B cell (primary cell): ENCODE measurements at regions not wholly inside any gene's neighbourhood (a gene's known extent, or its start where the extent isn't known, plus 50 kb on each side); places are given as distances from the start of the nearest gene placed in this dataset.

Source experiments
- ATAC-seq: fragments of 200-7000 bp; cut with Tn5 transposase; one replicate; pipeline ENCODE4 v1.10.0; 2021; ENCODE audit warnings: low read depth, mild to moderate bottlenecking, moderate number of reproducible peaks, moderate library complexity
- CTCF ChIA-PET: fragments of 350-600 bp; sonication (Branson Sonifier 250); formaldehyde crosslinking; loops from one replicate; lab custom pipeline; 2021; ENCODE audit warnings: antibody characterized with exemption, inconsistent platforms; lab: Charles Lee
- POLR2A ChIA-PET: fragments of 350-600 bp; sonication (Branson Sonifier 250); formaldehyde crosslinking; loops from one replicate; lab custom pipeline; 2021; ENCODE audit warnings: antibody characterized with exemption; lab: Charles Lee
- DNase-seq: peaks from one replicate; pipeline ENCODE4 v3.0.0; 2013
- H2AFZ ChIP-seq: 2 replicates; pipeline ENCODE4 v1.6.1; 2012; ENCODE audit warnings: mild to moderate bottlenecking, low read depth, low read length; ENCODE audit not compliant: insufficient read depth, poor library complexity, severe bottlenecking
- H3K27ac ChIP-seq, 2 donors: 1 replicate in 1 of 2; 2 replicates in 1 of 2; pipeline ENCODE4 v1.5.1; 2012 to 2013; ENCODE audit warnings: low read length in 2 of 2, mild to moderate bottlenecking in 2 of 2, moderate library complexity in 1 of 2
- H3K27me3 ChIP-seq, 4 experiments: fragments of 200-600 bp in 1 of 4; sonication (generic) in 1 of 4; replicated peaks in 1 of 4; 1 replicate in 2 of 4; 2 replicates in 2 of 4; pipeline versions ENCODE4 v1.6.1 to v1.7.0; 2013 to 2016; ENCODE audit warnings: low read length in 3 of 4, mild to moderate bottlenecking in 2 of 4, mixed read lengths in 1 of 4, moderate library complexity in 1 of 4; ENCODE audit not compliant: insufficient read depth in 4 of 4, control insufficient read depth in 3 of 4; ENCODE audit errors: control extremely low read depth in 1 of 4
- H3K36me3 ChIP-seq, 2 experiments: replicated peaks in 1 of 2; 1 replicate in 1 of 2; 2 replicates in 1 of 2; pipeline versions ENCODE4 v1.6.1 to v1.7.1; 2013; ENCODE audit warnings: low read length in 1 of 2; ENCODE audit not compliant: insufficient read depth in 2 of 2, control insufficient read depth in 1 of 2; ENCODE audit errors: control extremely low read depth in 1 of 2, extremely low read depth in 1 of 2
- H3K4me1 ChIP-seq, 2 donors: fragments of 200-600 bp in 1 of 2; sonication (generic) in 1 of 2; 1 replicate in 1 of 2; 2 replicates in 1 of 2; pipeline versions ENCODE4 v1.5.1 to v1.6.1; 2013 to 2017; ENCODE audit warnings: low read length in 2 of 2; ENCODE audit not compliant: control insufficient read depth in 2 of 2, insufficient read depth in 2 of 2
- H3K4me2 ChIP-seq: replicated peaks from 2 replicates; pipeline ENCODE3; 2012; ENCODE audit warnings: mild to moderate bottlenecking, low read depth, low read length; ENCODE audit not compliant: poor library complexity, severe bottlenecking
- H3K4me3 ChIP-seq, 5 experiments: fragments of 200-600 bp in 1 of 5; sonication (generic) in 1 of 5; 1 replicate in 3 of 5; 2 replicates in 2 of 5; pipeline versions ENCODE4 v1.5.1 to v1.7.0; 2011 to 2016; ENCODE audit warnings: low read length in 4 of 5, mild to moderate bottlenecking in 4 of 5, low read depth in 2 of 5, control low read depth in 1 of 5, moderate library complexity in 1 of 5; ENCODE audit not compliant: insufficient read depth in 1 of 5; ENCODE audit errors: control extremely low read depth in 1 of 5, extremely low read depth in 1 of 5
- H3K79me2 ChIP-seq: fragments of 200-600 bp; sonication (generic); one replicate; pipeline ENCODE4 v1.6.0; 2016; ENCODE audit warnings: low read length; ENCODE audit not compliant: control insufficient read depth, insufficient read depth
- H3K9ac ChIP-seq: fragments of 200-600 bp; sonication (generic); 2 replicates; pipeline ENCODE4 v1.6.1; 2017; ENCODE audit warnings: mild to moderate bottlenecking, low read length, moderate library complexity
- H3K9me3 ChIP-seq, 3 donors: one replicate each; pipeline versions ENCODE4 v1.6.1 to v1.7.1; 2013; ENCODE audit warnings: low read length in 2 of 3; ENCODE audit not compliant: control insufficient read depth in 2 of 3, insufficient read depth in 1 of 3; ENCODE audit errors: control extremely low read depth in 1 of 3
- H4K20me1 ChIP-seq: 2 replicates; pipeline ENCODE4 v1.6.0; 2012; ENCODE audit warnings: mild to moderate bottlenecking, low read length; ENCODE audit not compliant: insufficient read depth, control insufficient read depth, poor library complexity, severe bottlenecking
- H3K27ac Mint-ChIP-seq: one replicate; pipeline ENCODE4 v1.8.0; 2021; ENCODE audit warnings: mixed read lengths
- H3K27me3 Mint-ChIP-seq: one replicate; pipeline ENCODE4 v1.8.0; 2021; ENCODE audit warnings: mixed read lengths
- H3K4me1 Mint-ChIP-seq: one replicate; pipeline ENCODE4 v1.8.0; 2021; ENCODE audit warnings: mixed read lengths
- H3K4me3 Mint-ChIP-seq: one replicate; pipeline ENCODE4 v1.8.0; 2021; ENCODE audit warnings: mixed read lengths
- H3K9me3 Mint-ChIP-seq: one replicate; pipeline ENCODE4 v1.8.0; 2022; ENCODE audit warnings: mixed read lengths; ENCODE audit not compliant: insufficient read depth
- CTCF ChIP-seq: fragments of 200-600 bp; IDR thresholded peaks from one replicate; pipeline ENCODE4 v1.8.0; 2022; ENCODE audit warnings: antibody characterized with exemption, mild to moderate bottlenecking
- EZH2 ChIP-seq: IDR thresholded peaks from 2 replicates; pipeline ENCODE4 v1.6.1; 2012; ENCODE audit warnings: borderline replicate concordance, low read depth, mild to moderate bottlenecking, moderate library complexity, low read length; ENCODE audit not compliant: insufficient read depth, poor library complexity, severe bottlenecking
- WGBS: methylation state at CpG from one replicate; pipeline ENCODE4 v1.1.5; 2013; ENCODE audit warnings: missing lambda C conversion rate; ENCODE audit not compliant: insufficient coverage; 5-methylcytosine and 5-hydroxymethylcytosine counted together
- intact Hi-C: fragments of 100-400 bp; cut with micrococcal nuclease; formaldehyde crosslinking; loops from one replicate; pipeline ENCODE4 v1.10.0; 2022

DNA sequence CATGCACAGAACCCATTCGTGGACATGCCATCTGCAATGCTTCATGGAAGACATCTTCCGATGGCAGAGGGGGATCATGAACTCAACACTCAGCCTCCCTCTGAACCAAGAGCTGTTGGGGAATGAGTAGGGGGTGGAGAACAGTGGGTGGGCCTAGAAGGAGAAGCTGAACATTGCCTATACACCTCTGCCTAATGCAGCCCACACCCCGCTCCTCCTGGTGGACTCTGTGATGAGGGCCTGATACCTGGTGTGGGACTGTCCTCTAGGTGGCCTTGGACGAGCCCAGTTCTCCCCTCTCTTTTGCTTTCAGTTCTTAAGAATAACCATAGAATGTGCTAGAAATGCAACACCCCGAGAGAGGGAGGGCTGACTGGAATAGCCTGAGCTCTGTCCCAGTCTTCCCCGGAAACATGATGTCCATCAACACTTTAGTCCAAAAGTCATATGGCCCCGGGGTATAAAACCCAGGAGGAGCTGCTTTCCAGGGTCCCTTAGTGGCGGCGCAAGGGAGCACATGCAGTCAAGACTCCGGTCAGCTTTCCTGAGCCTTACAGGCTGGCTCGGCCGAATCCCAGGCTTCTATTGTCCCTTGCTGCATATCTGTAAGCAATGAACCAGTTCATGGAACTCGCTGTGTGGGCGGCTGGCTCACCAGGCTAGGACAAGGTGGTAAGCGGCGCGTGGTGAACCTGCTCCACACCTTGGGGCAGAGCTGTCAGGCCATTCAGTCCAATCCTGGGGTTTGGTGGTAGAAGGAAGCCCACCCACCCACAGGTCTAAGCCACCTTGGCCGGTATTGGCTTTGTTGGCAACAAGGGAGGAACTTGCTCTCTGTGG, 216.9 kb downstream of the CTTN start:
- Mint-ChIP-seq H3K9me3 (no peaks in the 10 kb centered on the region), H3K27ac (no peak overlapping the region), H3K27me3 (peaks cover 5% of the 10 kb centered on the region), H3K4me3 (no peak overlapping the region), H3K4me1 (no peaks in the 10 kb centered on the region)
- Histone ChIP-seq H2AFZ (no peak overlapping the region), H3K9me3 (peaks cover 0 to 41% (median 0%) of the 10 kb centered on the region in 3 donors), H3K79me2 (no peaks in the 10 kb centered on the region), H3K4me2 (no peak overlapping the region), H3K4me1 (no peaks in the 10 kb centered on the region), H4K20me1 (no peaks in the 10 kb centered on the region), H3K27ac (no peak overlapping the region), H3K9ac (no peak overlapping the region), H3K36me3 (no peaks in the 10 kb centered on the region), H3K4me3 (no peak overlapping the region), H3K27me3 (no peaks in the 10 kb centered on the region)
- TF ChIP-seq EZH2 (no peak), CTCF (no peak)
- ChIA-PET CTCF (no interaction called here), POLR2A (no interaction called here)
- DNase-seq = no peak
- intact Hi-C loops = no loop called here
- no peak for ATAC-seq
- WGBS = 93% methylated on average over 12 of the region's 18 CpGs

DNA sequence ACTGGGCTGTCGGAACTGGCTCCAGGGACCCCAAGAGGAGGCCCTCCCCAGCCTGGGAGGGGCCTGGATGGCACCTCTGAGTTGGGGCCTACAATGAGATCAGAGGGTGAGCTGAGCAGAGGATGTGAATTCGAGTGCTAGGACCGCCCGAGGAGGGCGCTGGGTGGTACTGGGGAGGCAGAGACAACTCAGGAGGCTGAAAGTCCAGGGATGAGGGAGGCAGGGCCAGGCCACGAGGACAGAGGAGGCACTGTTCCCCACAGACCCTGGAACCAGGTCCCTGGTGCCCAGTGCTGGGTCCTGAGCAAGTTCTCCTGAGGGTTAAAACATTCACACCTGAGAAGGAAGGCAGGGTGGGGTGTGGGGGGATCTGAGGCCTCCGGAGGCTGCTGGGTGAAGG, 218.0 kb downstream of the CTTN start:
- TF ChIP-seq EZH2 (no peak), CTCF (no peak)
- ChIA-PET CTCF (no interaction called here), POLR2A (no interaction called here)
- intact Hi-C loops = no loop called here
- no peak for DNase-seq
- H3K4me3 Mint-ChIP-seq = no peak overlapping the region
- Histone ChIP-seq H2AFZ (no peak overlapping the region), H3K27ac (no peak overlapping the region), H3K9me3 (peaks cover 0 to 51% (median 0%) of the 10 kb centered on the region in 3 donors), H4K20me1 (no peaks in the 10 kb centered on the region), H3K9ac (no peak overlapping the region), H3K79me2 (no peaks in the 10 kb centered on the region), H3K4me1 (no peaks in the 10 kb centered on the region), H3K4me3 (no peak overlapping the region), H3K36me3 (no peaks in the 10 kb centered on the region), H3K4me2 (no peak overlapping the region), H3K27me3 (no peaks in the 10 kb centered on the region)
- no peak overlapping the region for H3K27ac Mint-ChIP-seq
- 91% methylated on average over 7 of the region's 7 CpGs for WGBS
- no peaks in the 10 kb centered on the region for H3K4me1 Mint-ChIP-seq
- no peak for ATAC-seq
- no peaks in the 10 kb centered on the region for H3K9me3 Mint-ChIP-seq
- H3K27me3 Mint-ChIP-seq = peaks cover 5% of the 10 kb centered on the region
